ENCODE measurements at regions not wholly inside any gene's neighbourhood (a gene's known extent, or its start where the extent isn't known, plus 50 kb on each side); places are given as distances from the start of the nearest gene placed in this dataset.

- TF ChIP-seq, protein P1, sequence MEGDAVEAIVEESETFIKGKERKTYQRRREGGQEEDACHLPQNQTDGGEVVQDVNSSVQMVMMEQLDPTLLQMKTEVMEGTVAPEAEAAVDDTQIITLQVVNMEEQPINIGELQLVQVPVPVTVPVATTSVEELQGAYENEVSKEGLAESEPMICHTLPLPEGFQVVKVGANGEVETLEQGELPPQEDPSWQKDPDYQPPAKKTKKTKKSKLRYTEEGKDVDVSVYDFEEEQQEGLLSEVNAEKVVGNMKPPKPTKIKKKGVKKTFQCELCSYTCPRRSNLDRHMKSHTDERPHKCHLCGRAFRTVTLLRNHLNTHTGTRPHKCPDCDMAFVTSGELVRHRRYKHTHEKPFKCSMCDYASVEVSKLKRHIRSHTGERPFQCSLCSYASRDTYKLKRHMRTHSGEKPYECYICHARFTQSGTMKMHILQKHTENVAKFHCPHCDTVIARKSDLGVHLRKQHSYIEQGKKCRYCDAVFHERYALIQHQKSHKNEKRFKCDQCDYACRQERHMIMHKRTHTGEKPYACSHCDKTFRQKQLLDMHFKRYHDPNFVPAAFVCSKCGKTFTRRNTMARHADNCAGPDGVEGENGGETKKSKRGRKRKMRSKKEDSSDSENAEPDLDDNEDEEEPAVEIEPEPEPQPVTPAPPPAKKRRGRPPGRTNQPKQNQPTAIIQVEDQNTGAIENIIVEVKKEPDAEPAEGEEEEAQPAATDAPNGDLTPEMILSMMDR (IDR thresholded peaks at IDR 0.05): no peak
- no peak for TF ChIP-seq POLR2A (IDR thresholded peaks at IDR 0.05)
- no peak for DNase-seq
Observed at GRCh38 chr5:23303836-23304235, 203.6 kb upstream of the PRDM9 start.

DNA sequence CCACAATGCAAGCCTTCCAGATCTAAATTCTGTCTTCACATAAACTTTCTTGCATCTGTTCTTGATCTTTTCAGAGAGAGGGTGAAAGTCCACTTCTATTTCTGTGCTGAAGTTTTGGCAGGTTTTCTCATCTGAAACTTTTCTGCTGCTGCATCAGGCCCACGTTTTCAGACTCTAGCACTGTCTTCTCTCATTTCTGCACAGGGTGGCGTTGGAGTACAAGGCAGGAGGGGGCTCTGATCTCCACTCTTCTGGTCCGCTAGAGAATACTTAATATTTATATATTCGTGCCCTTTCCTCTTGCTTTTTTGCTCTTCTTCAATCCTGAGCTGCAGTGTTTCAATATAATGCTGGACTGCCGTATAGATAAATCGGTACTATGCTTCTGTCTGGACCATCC, 204.0 kb upstream of the PRDM9 start:
- TF ChIP-seq POLR2A (IDR thresholded peaks at IDR 0.05): no peak
- TF ChIP-seq, protein P1 (IDR thresholded peaks at IDR 0.05): no peak
- H3K27me3 ChIP-seq: no peaks in the 10 kb centered on the region
- H3K4me1 ChIP-seq: no peaks in the 10 kb centered on the region
- H3K9me3 ChIP-seq: no peaks in the 10 kb centered on the region
- no peak for DNase-seq
- H3K36me3 ChIP-seq: no peaks in the 10 kb centered on the region
- H3K27ac ChIP-seq: no peak overlapping the region
- H3K4me3 ChIP-seq: no peak overlapping the region

More at GRCh38 chr5:23303836-23304235, 203.6 kb upstream of the PRDM9 start:
- H3K9me3 ChIP-seq: no peaks in the 10 kb centered on the region
- no peak overlapping the region for H3K27ac ChIP-seq
- no peaks in the 10 kb centered on the region for H3K27me3 ChIP-seq
- H3K4me3 ChIP-seq: no peak overlapping the region
- no peaks in the 10 kb centered on the region for H3K36me3 ChIP-seq
- no peaks in the 10 kb centered on the region for H3K4me1 ChIP-seq

DNA sequence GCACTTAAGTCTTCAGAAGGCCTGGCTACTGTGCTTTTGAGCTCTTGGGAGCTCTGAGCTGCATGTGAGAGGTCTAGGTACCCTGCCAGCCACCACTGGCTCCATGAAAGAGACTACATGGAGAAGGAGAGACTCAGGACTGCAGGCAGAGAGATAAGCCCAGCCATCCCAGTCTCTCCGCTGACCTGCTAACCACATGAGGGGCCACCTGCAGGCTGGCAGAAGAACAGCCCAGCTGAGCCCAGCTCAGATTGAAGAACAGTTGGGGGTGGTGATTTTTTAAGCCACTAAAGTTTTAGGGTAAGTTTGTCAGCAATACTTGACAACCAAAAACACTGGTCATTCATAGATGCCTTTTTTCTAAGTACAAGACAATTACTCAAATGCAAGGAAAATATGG, 205.0 kb upstream of the PRDM9 start:
- no peaks in the 10 kb centered on the region for H3K9me3 ChIP-seq
- H3K27ac ChIP-seq: no peak overlapping the region
- no peaks in the 10 kb centered on the region for H3K36me3 ChIP-seq
- H3K4me3 ChIP-seq: no peak overlapping the region
- no peak for TF ChIP-seq POLR2A (IDR thresholded peaks at IDR 0.05)
- TF ChIP-seq, protein P1 (IDR thresholded peaks at IDR 0.05): no peak
- no peaks in the 10 kb centered on the region for H3K4me1 ChIP-seq
- H3K27me3 ChIP-seq: no peaks in the 10 kb centered on the region
- no peak for DNase-seq

- Histone ChIP-seq H3K27ac (no peak overlapping the region), H3K27me3 (no peaks in the 10 kb centered on the region), H3K9me3 (no peaks in the 10 kb centered on the region), H3K36me3 (no peaks in the 10 kb centered on the region), H3K4me3 (no peak overlapping the region), H3K4me1 (no peaks in the 10 kb centered on the region)
- no peak for DNase-seq
- TF ChIP-seq, protein P1 (IDR thresholded peaks at IDR 0.05): no peak
- TF ChIP-seq POLR2A (IDR thresholded peaks at IDR 0.05): no peak
Observed at GRCh38 chr5:23289162-23289561, 218.2 kb upstream of the PRDM9 start.

DNA sequence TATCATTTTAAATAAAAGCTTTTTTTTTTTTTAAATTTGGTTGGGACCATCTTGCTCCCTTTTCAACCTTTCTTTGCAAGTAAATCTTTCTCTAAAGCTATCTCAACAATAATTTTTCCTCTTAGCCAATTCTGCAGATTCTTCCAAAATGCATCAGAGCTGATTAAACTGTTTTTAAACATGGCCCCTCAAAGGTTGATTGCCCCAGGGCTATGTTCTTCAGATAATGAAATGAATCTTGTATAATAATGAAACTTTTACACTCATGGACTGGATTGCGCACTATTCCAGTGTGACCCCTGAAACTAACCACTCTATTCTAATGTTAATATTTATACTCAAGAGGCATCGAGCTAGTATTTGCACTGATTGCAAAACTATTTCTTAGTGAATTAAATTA, 222.8 kb upstream of the PRDM9 start:
- Histone ChIP-seq H3K27ac (no peak overlapping the region), H3K27me3 (no peaks in the 10 kb centered on the region), H3K4me3 (no peak overlapping the region), H3K4me1 (no peaks in the 10 kb centered on the region), H3K9me3 (no peaks in the 10 kb centered on the region), H3K36me3 (no peaks in the 10 kb centered on the region)
- TF ChIP-seq, protein P1 (IDR thresholded peaks at IDR 0.05): no peak
- TF ChIP-seq POLR2A (IDR thresholded peaks at IDR 0.05): no peak
- no peak for DNase-seq

- TF ChIP-seq, protein P1 (IDR thresholded peaks at IDR 0.05): no peak
- no peak for TF ChIP-seq POLR2A (IDR thresholded peaks at IDR 0.05)
- no peak for DNase-seq
- H3K36me3 ChIP-seq: no peaks in the 10 kb centered on the region
- H3K27me3 ChIP-seq: no peaks in the 10 kb centered on the region
- no peaks in the 10 kb centered on the region for H3K9me3 ChIP-seq
- H3K27ac ChIP-seq: no peak overlapping the region
- no peak overlapping the region for H3K4me3 ChIP-seq
- H3K4me1 ChIP-seq: no peaks in the 10 kb centered on the region
Observed at GRCh38 chr5:23274171-23274570, 233.2 kb upstream of the PRDM9 start.
